Natural killer cell treated with Interleukin-12 subunit alpha and Interleukin-12 subunit beta and Interleukin-15 and Interleukin-18, amount 100 ng/mL, for 72 hours (primary cell): ENCODE measurements at regions not wholly inside any gene's neighbourhood (a gene's known extent, or its start where the extent isn't known, plus 50 kb on each side); places are given as distances from the start of the nearest gene placed in this dataset.
"Not testable (repeated sequence)": the region's sequence is repeated elsewhere in the genome, so short reads cannot be mapped to it uniquely, and the experiment has no call there.

ENCODE experiments used
- ATAC-seq, 2 donors: fragments of 150-1000 bp; cut with Tn5 transposase in 1 of 2; sonication (Bioruptor Pico), chemical (Tn5 transposase) in 1 of 2; 2 replicates each; pipeline ENCODE4 v1.10.0; 2021
- DNase-seq: peaks from one replicate; pipeline ENCODE4 v3.0.0; 2022; ENCODE audit warnings: low spot score
- H3K27ac Mint-ChIP-seq, 2 donors: 1 replicate in 1 of 2; 2 replicates in 1 of 2; pipeline ENCODE4 v1.8.0; 2022; ENCODE audit warnings: mixed read lengths in 2 of 2, mild to moderate bottlenecking in 1 of 2, moderate library complexity in 1 of 2
- H3K27me3 Mint-ChIP-seq, 2 donors: 1 replicate in 1 of 2; 2 replicates in 1 of 2; pipeline ENCODE4 v1.8.0; 2022; ENCODE audit warnings: mixed read lengths in 2 of 2
- H3K36me3 Mint-ChIP-seq: one replicate; pipeline ENCODE4 v1.8.0; 2022; ENCODE audit warnings: mixed read lengths
- H3K4me1 Mint-ChIP-seq, 2 donors: 1 replicate in 1 of 2; 2 replicates in 1 of 2; pipeline ENCODE4 v1.8.0; 2022; ENCODE audit warnings: low read depth in 2 of 2, mixed read lengths in 2 of 2, mild to moderate bottlenecking in 1 of 2
- H3K4me3 Mint-ChIP-seq: one replicate; pipeline ENCODE4 v1.8.0; 2022; ENCODE audit warnings: mixed read lengths
- H3K9me3 Mint-ChIP-seq: 2 replicates; pipeline ENCODE4 v1.8.0; 2022; ENCODE audit warnings: mixed read lengths

DNA sequence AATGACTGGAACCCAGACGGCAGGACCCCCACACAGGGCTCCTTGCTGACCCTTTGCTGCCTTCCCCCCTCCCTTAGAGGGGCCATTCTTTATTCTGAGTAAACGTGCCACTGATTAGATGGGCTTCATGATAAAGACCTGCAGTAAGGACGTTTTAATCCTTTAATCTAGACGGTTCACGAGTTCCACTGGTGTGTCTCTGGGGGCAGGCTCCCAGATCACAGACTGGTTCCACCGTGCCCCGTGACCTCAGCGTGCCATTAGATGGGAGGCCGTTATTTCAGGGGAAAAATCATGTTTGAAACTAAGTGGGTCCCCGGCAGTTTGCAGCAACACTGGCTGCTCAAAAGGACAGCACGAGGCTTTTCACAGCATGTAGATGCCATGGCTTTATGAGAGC is 246.9 kb upstream of the PLGLB2 start:
- not testable (repeated sequence) for H3K27me3 Mint-ChIP-seq, ATAC-seq, DNase-seq, H3K36me3 Mint-ChIP-seq, H3K4me3 Mint-ChIP-seq, H3K9me3 Mint-ChIP-seq
- peak overlapping the region in 1 of 2 donors; percentile 87 for H3K27ac Mint-ChIP-seq
- H3K4me1 Mint-ChIP-seq, result peaks cover 4 to 12% of the 10 kb centered on the region in 2 donors

- H3K27me3 Mint-ChIP-seq, H3K9me3 Mint-ChIP-seq, H3K27ac Mint-ChIP-seq, DNase-seq, ATAC-seq, H3K4me3 Mint-ChIP-seq, H3K36me3 Mint-ChIP-seq: not testable (repeated sequence)
- peaks cover 4 to 12% of the 10 kb centered on the region in 2 donors for H3K4me1 Mint-ChIP-seq
These were observed 244.9 kb upstream of the PLGLB2 start for GRCh38 chr2:87502948-87503347.

GRCh38 chr2:87505239-87505638 is 242.6 kb upstream of the PLGLB2 start:
- DNase-seq, H3K36me3 Mint-ChIP-seq, H3K9me3 Mint-ChIP-seq, H3K27me3 Mint-ChIP-seq, H3K27ac Mint-ChIP-seq, H3K4me3 Mint-ChIP-seq, H3K4me1 Mint-ChIP-seq, ATAC-seq: not testable (repeated sequence)

GRCh38 chr2:87505909-87506308 is 242.0 kb upstream of the PLGLB2 start:
- not testable (repeated sequence) for H3K27me3 Mint-ChIP-seq, H3K4me1 Mint-ChIP-seq, DNase-seq, ATAC-seq, H3K27ac Mint-ChIP-seq, H3K9me3 Mint-ChIP-seq, H3K4me3 Mint-ChIP-seq, H3K36me3 Mint-ChIP-seq

DNA sequence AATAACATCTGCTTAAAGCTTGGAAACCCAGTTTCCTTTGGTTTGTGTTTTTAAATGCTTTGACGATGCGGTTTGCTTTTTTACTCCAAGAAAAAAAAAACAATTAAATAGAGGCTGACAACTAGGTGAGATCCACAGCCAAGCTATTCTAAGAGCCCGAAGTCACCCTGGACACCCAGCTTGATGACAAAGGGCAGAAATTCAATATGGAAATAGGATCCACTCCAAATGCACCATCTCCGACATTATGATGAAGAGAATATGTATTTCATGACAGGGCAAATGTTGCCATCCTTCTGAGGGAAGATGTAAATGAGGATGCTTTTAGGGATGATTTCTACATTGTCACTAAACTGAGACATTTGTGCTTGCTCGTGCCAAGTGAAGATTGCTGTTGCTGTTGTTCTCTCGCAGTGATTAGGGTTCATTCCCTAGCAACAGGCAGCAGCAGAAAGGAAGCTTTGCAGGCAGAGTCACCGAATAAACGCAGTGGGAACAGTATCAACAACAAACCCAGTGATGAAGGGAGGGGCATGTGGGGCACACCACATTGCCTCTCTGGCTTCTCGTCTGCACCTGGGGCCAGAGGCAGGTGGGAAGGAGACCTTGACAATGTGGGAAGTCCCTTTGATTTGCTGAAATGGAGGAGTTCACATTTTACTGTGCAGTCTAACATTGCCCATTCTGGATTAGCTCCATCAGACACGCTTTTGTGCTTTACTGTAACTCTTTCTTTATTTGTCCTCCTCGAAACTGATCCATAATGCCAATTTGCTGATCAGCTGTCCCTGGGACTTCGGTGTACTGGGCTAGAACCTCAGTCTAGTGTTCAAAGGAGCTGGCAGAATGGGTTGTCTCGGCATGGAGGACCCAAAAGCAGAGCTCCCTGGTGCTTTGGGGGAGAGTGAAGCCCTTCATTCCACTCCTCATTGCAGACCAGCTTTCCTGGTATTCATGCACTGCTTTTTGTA is 240.2 kb upstream of the PLGLB2 start:
- H3K9me3 Mint-ChIP-seq, DNase-seq, H3K27me3 Mint-ChIP-seq, ATAC-seq, H3K4me1 Mint-ChIP-seq, H3K36me3 Mint-ChIP-seq, H3K4me3 Mint-ChIP-seq: not testable (repeated sequence)
- peak overlapping the region in 1 of 2 donors; percentile 89 for H3K27ac Mint-ChIP-seq

DNA sequence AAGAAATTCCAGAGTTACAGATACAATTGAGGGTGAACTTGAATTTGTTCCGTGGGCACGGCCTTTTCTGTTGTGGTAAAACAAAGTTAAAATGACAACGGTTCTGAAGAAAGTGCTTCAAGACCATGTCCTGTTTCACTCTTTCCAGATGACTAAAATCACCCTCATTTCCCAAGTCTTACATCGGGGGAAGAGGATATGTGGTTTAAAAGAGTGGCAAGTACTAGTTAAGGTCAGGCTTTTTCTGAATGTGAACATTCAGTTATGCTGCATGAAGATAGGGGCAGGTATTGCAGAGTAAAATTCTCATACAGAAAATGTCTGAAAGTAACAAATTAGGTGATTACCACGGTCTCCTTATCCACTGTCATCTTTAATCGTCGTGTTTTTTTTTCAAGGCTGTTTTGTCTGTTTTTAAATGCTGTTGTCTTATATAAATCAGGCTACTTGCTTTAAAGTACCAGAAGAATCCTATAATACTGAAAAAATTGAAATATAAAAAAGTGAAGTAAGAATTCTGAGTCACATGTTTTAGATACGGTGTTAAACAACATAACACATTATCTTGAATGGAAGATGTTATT is 236.6 kb upstream of the PLGLB2 start:
- not testable (repeated sequence) for H3K27ac Mint-ChIP-seq, H3K4me3 Mint-ChIP-seq, H3K9me3 Mint-ChIP-seq, H3K27me3 Mint-ChIP-seq, DNase-seq, H3K36me3 Mint-ChIP-seq
- peak; percentile 68 to 70 for ATAC-seq
- peaks cover 7 to 13% of the 10 kb centered on the region in 2 donors for H3K4me1 Mint-ChIP-seq

DNA sequence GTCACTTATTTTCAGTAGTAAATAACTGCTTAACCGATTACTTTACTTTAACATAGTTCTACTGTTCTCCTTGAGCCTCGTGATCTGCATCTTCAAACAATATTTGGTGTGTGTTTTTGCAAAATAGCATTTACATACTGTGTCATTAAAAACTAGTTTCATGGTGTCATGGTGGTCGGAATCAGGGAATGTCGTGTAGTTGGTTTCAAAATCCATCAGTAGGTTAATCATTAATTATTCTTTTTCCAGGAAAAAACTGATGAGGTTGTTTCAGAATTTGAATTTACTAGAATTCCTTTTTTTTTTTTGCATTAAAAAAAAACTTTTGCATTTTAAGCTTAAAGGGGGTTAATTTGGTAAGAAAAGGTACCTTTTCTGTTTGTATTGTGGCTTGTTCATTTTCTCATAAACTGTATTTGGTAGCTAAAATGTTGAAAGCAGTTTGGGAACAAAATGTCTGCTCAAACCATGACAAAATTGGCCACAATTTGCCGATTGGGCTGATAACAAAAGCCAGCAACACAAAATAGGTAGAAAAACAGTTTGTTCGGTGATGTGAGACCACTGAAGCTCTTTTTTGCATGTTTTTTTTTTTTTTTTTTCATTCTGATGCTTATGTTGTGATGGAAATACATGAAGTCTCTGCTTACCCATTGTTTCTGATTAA is 234.9 kb upstream of the PLGLB2 start:
- peak overlapping the region; percentile 12 for H3K4me3 Mint-ChIP-seq

DNA sequence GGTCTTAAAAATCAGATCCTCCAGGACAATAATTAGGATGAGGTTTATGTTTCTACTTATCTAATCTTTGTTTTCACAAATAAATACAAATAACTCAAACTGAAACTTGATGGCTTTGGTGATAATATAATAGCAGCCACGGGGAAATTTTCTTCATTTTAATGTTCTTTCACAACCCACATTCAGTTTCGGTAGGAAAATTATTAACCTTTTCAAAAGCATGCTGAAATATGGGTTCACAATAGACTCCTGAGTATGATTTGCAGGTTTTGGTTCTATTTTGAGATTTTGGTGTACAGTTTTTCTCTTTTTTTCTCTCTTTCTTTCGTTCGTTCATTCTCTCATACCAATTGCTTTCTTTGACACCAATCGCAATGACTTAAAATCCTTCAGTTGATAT is 233.9 kb upstream of the PLGLB2 start:
- not testable (repeated sequence) for H3K9me3 Mint-ChIP-seq, DNase-seq, H3K36me3 Mint-ChIP-seq, H3K27ac Mint-ChIP-seq, ATAC-seq, H3K4me3 Mint-ChIP-seq, H3K27me3 Mint-ChIP-seq
- H3K4me1 Mint-ChIP-seq, result peaks cover 10 to 18% of the 10 kb centered on the region in 2 donors

More for the DNA sequence above, 234.9 kb upstream of the PLGLB2 start:
- ATAC-seq, DNase-seq, H3K27ac Mint-ChIP-seq, H3K27me3 Mint-ChIP-seq, H3K36me3 Mint-ChIP-seq, H3K9me3 Mint-ChIP-seq: not testable (repeated sequence)
- H3K4me1 Mint-ChIP-seq, result peaks cover 13 to 16% of the 10 kb centered on the region in 2 donors

DNA sequence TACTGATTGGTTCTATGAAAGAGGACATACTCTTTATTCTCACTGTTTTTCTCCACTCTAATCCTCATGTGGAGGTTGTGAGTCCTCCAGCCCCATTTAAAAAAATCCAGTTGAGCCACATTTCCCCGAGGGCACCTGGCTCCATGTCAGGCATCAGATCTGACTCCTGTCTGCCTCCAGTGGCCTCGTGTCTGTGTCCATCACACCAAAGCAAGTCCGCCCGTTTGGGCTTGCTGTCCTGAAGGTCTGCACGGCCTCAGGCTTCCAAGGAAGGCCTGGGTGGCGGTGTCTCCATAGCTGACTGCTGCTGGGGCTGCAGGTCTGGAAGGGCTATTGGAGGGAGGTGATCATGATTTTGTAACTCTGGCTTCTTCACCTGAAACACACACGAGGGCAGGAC is 233.4 kb upstream of the PLGLB2 start:
- not testable (repeated sequence) for H3K27ac Mint-ChIP-seq, H3K27me3 Mint-ChIP-seq, DNase-seq, H3K36me3 Mint-ChIP-seq, ATAC-seq, H3K4me3 Mint-ChIP-seq, H3K9me3 Mint-ChIP-seq
- H3K4me1 Mint-ChIP-seq, result peaks cover 10 to 18% of the 10 kb centered on the region in 2 donors

DNA sequence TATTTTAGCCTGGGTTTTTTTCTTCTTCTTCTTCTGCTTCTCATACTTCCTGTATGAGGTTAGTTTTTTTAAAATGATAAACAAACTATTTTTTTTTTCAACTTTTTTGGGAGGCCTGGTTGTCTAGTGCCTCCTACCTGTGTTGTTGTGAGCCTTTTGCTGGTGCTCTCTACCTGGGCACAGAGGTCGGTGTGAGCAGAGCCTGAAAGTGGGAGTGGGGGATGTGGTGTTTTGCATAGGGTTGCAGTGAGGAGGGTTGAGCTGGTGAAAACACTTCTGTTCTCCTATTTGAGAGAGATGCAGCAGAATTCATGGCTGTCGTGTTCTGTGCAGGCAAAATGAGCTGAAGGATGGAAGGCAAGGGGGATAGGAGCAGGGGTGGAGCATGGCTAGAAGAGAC is 232.7 kb upstream of the PLGLB2 start:
- Mint-ChIP-seq H3K4me3 (peak overlapping the region; percentile 82), H3K4me1 (peaks cover 10 to 18% of the 10 kb centered on the region in 2 donors), H3K27ac (peak overlapping the region; percentile 83 to 89)
- H3K27me3 Mint-ChIP-seq, H3K9me3 Mint-ChIP-seq, DNase-seq, H3K36me3 Mint-ChIP-seq, ATAC-seq: not testable (repeated sequence)

DNA sequence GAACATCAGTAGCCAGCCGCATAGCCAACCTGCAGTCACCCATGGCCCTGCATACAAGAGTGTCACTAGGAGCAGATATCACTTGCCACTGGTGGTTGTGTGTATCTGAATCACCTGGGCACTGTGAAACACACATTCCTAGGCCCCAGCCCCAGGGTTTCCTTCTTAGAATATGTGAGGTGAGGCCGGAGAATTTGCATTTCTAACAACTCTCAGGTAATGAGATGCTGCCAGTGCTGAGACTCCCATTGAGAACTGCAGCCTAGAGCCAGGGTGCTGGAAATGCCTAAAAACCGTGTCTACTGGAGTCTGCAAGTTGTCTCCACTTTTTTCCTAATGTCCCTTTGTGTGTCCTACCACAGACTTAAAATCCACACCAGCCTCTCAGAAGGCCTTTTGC is 232.0 kb upstream of the PLGLB2 start:
- H3K9me3 Mint-ChIP-seq, DNase-seq, H3K4me3 Mint-ChIP-seq, H3K36me3 Mint-ChIP-seq, H3K27ac Mint-ChIP-seq, ATAC-seq, H3K27me3 Mint-ChIP-seq: not testable (repeated sequence)
- peaks cover 10 to 18% of the 10 kb centered on the region in 2 donors for H3K4me1 Mint-ChIP-seq

- H3K27ac Mint-ChIP-seq, result peak overlapping the region in 1 of 2 donors; percentile 3
- not testable (repeated sequence) for DNase-seq, ATAC-seq, H3K9me3 Mint-ChIP-seq, H3K36me3 Mint-ChIP-seq, H3K4me3 Mint-ChIP-seq, H3K27me3 Mint-ChIP-seq
- peaks cover 8 to 18% of the 10 kb centered on the region in 2 donors for H3K4me1 Mint-ChIP-seq
These were observed 231.4 kb upstream of the PLGLB2 start for GRCh38 chr2:87516369-87516967.

GRCh38 chr2:87517438-87517837 is 230.4 kb upstream of the PLGLB2 start:
- not testable (repeated sequence) for H3K36me3 Mint-ChIP-seq, H3K9me3 Mint-ChIP-seq, H3K4me3 Mint-ChIP-seq, H3K27me3 Mint-ChIP-seq
- ATAC-seq (peak; percentile 86 to 88), DNase-seq (peak; percentile 60)
- H3K4me1 Mint-ChIP-seq, result peaks cover 8 to 18% of the 10 kb centered on the region in 2 donors
- H3K27ac Mint-ChIP-seq, result peak overlapping the region in 1 of 2 donors; percentile 3
